DMS 273 (cell line): ENCODE measurements at regions not wholly inside any gene's neighbourhood (a gene's known extent, or its start where the extent isn't known, plus 50 kb on each side); places are given as distances from the start of the nearest gene placed in this dataset.
"Not testable (repeated sequence)": the region's sequence is repeated elsewhere in the genome, so short reads cannot be mapped to it uniquely, and the experiment has no call there.

ENCODE experiments used
- DNase-seq: peaks from one replicate; lab custom pipeline; 2025; ENCODE audit not compliant: unreplicated experiment; lab: John Stamatoyannopoulos, UW

DNA sequence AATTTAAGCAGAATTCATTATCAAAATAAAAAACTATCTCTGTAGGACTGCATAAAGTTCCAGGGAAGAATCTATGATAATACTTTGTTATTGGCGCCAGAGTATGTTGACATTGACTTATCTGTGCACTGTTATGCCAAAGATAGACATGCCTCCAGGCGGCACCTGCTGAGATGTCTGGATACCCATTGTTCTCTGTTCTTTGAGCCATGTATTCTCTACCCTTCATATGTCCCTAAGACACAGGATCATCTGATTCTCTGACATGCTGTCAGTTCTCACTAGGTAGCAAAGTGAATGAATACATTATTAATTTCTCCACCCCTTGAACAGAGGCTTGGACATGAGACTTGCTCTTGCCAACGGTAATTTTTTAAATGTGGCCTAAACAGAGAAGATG lies 517.8 kb upstream of the SLITRK5 start:
- DNase-seq = no peak

GRCh38 chr13:87166348-87166747 lies 504.8 kb upstream of the SLITRK5 start:
- no peak for DNase-seq

DNA sequence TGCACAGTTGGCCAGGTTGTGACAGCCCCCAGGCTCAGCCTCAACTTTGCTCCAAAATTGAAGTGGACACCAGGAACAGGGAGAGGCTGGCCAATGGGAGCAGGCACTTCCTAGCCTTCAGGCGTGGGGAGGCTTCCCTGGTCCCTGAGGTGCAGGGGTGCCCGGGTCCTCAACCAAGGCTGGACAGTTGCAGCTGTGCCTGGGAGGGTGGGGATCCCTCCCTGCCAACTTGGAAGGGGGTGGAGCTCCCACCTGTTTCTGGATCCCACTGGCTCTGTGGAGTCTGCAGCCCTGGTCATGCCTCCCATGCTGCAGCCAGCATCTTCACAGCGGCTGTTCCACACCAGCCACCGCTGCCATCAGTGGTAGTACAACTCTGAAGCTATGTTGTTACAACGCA lies 502.8 kb upstream of the SLITRK5 start:
- no peak for DNase-seq

DNA sequence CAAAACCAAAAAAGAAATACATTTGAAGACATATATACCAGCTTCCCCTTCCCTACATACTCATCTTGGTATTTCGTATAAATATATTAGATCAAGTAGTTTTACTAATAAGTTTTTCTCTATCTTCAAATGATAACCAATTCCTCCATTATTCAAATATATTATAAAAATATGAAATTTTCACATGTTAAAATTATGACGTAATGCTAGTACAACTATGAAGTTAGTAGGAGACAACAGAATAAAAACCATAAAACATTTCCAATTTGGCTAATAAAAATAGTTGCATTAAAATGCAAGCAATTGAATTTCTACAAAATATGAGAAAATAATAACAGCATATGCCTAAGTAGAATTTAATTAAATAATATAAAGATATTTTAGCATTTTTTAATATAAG lies 501.8 kb upstream of the SLITRK5 start:
- no peak for DNase-seq

GRCh38 chr13:87172166-87172835 lies 498.9 kb upstream of the SLITRK5 start:
- no peak for DNase-seq

GRCh38 chr13:87185138-87185537 lies 486.0 kb upstream of the SLITRK5 start:
- not testable (repeated sequence) for DNase-seq

DNA sequence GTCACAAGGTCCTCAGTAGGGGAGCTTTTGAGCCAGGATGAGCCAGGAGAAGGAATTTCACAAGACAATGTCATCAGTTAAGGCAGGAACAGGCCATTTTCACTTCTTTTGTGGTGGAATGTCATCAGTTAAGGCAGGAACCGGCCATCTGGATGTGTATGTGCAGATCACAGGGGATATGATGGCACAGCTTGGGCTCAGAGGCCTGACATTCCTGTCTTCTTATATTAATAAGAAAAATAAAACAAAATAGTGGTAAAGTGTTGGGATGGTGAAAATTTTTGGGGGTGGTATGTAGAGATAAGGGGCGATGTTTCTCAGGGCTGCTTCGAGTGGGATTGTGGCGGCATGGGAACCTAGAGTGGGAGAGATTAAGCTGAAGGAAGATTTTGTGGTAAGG lies 484.5 kb upstream of the SLITRK5 start:
- DNase-seq = not testable (repeated sequence)

DNA sequence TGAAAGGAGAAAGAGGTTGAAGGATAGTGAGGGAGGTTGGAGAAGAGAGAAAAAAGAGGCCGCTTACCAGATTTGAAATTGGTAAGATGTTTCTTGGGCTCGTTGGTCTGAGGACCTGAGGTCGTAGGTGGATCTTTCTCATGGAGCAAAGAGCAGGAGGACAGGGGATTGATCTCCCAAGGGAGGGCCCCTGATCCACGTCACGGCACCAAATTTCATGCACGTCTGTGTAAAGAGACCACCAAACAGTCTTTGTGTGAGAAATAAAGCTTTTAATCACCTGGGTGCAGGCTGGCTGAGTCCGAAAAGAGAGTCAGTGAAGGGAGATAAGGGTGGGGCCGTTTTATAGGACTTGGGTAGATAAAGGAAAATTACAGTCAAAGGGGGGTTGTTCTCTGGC lies 479.7 kb upstream of the SLITRK5 start:
- DNase-seq = not testable (repeated sequence)

DNA sequence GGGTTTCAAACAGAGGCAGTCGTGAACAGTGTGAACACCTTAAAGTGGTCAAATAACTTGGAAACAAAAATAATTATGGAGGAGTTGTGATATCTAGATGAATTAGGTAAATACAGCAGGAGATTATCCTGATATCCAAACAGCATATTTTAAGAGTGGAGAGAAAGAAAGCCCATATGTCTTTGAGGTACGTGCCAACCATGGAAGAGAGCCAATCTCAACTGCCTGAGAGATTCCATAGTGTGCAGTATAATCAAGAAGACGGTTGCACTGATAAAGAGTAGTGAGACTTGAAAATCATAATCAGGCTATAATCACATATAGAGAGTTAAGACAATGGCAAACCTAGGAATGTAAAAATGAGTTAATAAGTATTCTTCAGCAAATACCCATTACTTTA lies 472.8 kb upstream of the SLITRK5 start:
- peak; percentile 0 for DNase-seq

GRCh38 chr13:87206708-87207107 lies 464.5 kb upstream of the SLITRK5 start:
- no peak for DNase-seq

DNA sequence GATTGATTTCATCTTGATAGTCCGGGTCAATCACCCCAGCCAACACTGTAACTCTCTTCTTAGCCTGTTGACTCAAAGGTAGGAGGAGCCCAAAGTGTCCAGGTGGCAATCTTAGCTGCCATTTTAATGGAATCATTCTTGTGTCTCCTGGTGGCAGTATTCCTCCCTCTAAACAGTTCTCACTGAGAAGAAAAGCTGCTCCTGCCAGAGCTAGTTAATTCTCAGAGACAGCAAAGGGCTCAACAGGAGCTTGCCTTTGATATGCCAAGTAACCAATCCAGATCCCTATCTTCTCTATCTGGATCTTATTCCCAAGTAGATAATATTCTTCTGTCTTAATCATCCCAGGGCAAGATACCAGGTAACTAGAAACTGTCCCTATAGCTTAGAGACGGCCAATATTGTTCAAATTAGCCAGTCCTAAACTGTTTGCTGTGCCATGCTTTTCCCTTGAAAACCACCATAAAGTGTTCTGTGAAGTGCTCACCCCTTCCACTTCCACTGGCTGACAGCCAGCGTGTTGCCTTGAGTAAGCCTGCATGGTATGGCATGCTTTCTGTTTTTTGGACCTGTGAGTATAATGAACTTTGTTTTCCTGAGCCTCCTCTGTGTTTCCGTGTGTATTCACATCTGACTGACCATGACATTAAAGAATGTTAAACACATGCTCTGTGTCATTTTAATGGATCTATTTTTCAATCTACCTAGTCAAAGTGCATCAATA lies 463.7 kb upstream of the SLITRK5 start:
- DNase-seq = no peak

GRCh38 chr13:87208636-87209035 lies 462.5 kb upstream of the SLITRK5 start:
- DNase-seq = no peak

DNA sequence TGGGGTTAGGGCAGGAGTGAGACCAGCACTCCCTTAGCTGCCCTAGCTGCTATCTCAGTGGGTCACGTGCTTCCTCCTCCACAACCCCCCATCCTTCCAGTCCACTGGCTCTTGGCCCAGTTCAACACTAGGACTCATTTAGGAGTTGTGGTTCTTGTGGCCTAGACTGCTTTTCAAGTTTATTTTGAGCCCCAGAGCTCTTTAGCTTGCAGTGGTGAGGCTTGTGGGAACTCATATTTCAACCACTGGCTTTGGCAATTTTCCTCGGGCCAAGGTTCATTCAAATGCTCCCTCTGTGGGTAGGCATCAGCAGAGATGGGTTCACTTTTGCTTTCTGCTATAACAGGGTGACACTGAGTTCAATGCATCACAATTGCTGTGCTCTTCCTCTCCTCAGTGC lies 436.2 kb upstream of the SLITRK5 start:
- DNase-seq = no peak

DNA sequence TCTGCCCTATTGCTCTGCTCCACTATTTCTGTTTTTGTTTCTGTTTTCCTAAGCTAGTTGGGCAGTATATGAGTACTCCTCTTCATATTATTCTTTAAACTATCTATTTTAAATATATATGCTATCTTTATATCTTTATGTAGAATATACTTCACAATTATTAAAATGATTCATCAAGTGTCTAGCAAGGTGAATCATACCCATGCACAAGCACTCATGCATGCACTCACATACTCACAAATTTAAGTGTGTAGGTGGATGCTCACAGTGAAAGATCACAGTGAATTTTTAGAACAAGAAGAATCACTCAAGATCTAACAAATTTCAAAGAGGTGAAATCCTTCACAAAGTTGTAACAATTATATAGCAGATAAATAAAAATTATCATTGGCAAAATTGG lies 435.6 kb upstream of the SLITRK5 start:
- DNase-seq = no peak

GRCh38 chr13:87244256-87244890 lies 426.8 kb upstream of the SLITRK5 start:
- no peak for DNase-seq

GRCh38 chr13:87249847-87250246 lies 421.3 kb upstream of the SLITRK5 start:
- DNase-seq = peak; percentile 0

DNA sequence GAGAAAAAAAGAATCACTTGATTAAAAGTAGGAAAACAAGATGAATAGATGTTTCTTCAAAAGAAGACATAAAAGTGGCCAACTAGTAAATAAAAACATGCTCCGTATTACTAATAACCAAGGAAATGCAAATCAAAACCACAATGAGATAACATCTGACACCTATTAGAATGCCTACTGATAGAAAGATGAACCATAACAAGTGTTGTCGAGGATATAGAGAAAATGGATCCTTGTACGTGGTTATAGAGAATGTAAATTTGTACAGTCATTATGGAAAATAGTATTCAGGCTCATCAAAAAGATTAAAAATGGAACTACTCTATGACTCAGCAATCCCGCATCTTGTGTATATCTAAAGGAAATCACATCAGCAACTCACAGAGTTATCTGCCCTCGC lies 415.8 kb upstream of the SLITRK5 start:
- no peak for DNase-seq

DNA sequence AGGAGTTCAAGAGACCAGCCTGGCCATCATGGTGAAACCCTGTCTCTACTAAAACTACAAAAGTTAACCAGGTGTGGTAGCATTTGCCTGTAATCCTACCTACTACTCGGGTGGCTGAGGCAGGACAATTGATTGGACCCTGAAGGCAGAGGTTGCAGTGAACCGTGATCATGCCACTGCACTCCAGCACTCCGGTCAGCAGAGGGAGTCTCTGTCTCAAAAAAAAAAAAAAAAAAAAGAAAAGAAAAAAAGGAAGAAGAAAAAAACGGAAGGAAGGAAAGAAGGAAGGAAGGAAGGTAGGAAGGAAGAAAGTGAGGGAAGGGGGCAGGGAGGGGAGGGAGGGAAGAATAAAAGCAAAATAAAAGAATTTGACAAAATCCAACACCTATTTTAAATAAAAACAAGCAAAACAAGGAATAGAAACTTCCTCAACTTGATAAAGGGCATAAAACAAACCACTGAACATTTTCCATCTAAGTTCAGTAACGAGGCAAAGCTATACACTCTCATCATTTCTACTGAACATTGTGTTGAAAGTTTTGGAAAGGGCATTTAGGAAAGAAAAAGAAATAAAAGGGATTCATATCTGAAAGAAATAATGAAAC lies 411.6 kb upstream of the SLITRK5 start:
- peak; percentile 6 for DNase-seq

DNA sequence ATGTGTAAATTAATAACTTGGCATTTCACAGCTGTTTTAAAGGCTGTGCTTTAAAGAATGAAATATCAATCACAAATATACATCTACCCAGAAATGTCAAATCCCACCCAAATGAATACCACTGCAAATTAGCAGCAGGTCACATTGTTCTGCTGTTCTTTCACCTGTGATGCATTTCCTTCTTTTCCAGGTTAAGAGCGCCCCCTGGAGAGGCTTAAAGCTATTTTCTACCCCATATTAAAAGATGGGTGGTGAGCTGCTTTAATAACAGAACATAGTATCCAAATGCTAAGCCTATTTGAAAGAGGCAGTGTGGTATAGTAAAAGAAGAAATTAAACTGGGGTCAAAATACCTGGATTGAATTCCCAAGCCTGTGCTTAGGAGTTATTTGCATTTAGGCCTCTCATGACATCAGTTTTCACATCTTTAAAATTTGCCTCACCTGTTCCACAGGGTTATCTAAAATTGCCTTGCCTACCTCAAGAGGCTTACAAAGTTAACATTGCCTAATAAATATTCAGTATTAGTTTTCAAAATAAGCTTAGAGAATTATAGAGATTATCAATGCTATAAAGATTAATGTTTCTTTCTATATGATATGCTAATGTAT lies 396.9 kb upstream of the SLITRK5 start:
- peak; percentile 62 for DNase-seq

- no peak for DNase-seq
Measured at GRCh38 chr13:87280139-87280538, 391.0 kb upstream of the SLITRK5 start.

DNA sequence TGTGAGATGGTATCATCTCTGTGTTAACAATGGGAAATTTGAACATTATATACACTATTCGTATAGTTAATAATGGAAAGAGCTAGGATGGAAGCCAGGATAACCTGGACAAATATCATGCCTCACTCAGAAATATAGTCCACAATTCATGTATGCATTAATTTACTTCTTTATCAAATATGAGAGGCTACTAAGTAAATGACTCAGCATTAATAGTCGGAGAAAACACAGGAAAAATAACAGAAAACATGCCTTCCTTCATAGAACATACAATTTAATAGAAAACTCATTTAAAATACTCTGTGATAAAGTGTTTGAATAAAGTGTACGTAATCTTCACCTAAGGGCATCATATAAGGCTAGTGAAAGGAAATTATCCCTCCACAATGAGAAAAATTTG lies 383.4 kb upstream of the SLITRK5 start:
- no peak for DNase-seq
